ENCODE measurements at regions not wholly inside any gene's neighbourhood (a gene's known extent, or its start where the extent isn't known, plus 50 kb on each side); places are given as distances from the start of the nearest gene placed in this dataset.

GRCh38 chr10:31704195-31704594, 224.4 kb downstream of the ARHGAP12 start:
- Histone ChIP-seq H3K36me3 (no peaks in the 10 kb centered on the region), H3K4me3 (no peak overlapping the region), H3K27me3 (no peaks in the 10 kb centered on the region), H3K27ac (replicated peaks in 1 of 4) (no peak overlapping the region), H3K9me3 (no peaks in the 10 kb centered on the region), H3K4me1 (peaks cover 61 to 73% (median 67%) of the 10 kb centered on the region in 4 donors)
- intact Hi-C loops (cut with DNase I) = no loop called here
- no peak for TF ChIP-seq EP300 (IDR thresholded peaks at IDR 0.05)
- no peak for TF ChIP-seq POLR2A (IDR thresholded peaks at IDR 0.05; ENCODE audit: low read depth)
- TF ChIP-seq, protein P1, sequence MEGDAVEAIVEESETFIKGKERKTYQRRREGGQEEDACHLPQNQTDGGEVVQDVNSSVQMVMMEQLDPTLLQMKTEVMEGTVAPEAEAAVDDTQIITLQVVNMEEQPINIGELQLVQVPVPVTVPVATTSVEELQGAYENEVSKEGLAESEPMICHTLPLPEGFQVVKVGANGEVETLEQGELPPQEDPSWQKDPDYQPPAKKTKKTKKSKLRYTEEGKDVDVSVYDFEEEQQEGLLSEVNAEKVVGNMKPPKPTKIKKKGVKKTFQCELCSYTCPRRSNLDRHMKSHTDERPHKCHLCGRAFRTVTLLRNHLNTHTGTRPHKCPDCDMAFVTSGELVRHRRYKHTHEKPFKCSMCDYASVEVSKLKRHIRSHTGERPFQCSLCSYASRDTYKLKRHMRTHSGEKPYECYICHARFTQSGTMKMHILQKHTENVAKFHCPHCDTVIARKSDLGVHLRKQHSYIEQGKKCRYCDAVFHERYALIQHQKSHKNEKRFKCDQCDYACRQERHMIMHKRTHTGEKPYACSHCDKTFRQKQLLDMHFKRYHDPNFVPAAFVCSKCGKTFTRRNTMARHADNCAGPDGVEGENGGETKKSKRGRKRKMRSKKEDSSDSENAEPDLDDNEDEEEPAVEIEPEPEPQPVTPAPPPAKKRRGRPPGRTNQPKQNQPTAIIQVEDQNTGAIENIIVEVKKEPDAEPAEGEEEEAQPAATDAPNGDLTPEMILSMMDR (IDR thresholded peaks at IDR 0.05) = no peak
- no peak for TF ChIP-seq POLR2AphosphoS5 (IDR thresholded peaks at IDR 0.05)
- 79% methylated on average over 1 of the region's 1 CpG for WGBS
- no peak for DNase-seq (ENCODE audit: extremely low spot score)

GRCh38 chr10:31702954-31703353, 225.7 kb downstream of the ARHGAP12 start:
- 60% methylated on average over 4 of the region's 4 CpGs for WGBS
- TF ChIP-seq POLR2A (IDR thresholded peaks at IDR 0.05; ENCODE audit: low read depth) (no peak), POLR2AphosphoS5 (IDR thresholded peaks at IDR 0.05) (no peak), EP300 (IDR thresholded peaks at IDR 0.05) (no peak)
- TF ChIP-seq, protein P1 (IDR thresholded peaks at IDR 0.05) = no peak

GRCh38 chr10:31702005-31702404, 226.6 kb downstream of the ARHGAP12 start:
- no peak for DNase-seq (ENCODE audit: extremely low spot score)
- no peaks in the 10 kb centered on the region for H3K36me3 ChIP-seq
- WGBS = 77% methylated on average over 2 of the region's 2 CpGs
- intact Hi-C loops (cut with DNase I) = no loop called here
- H3K27me3 ChIP-seq = no peaks in the 10 kb centered on the region
- no peaks in the 10 kb centered on the region for H3K9me3 ChIP-seq
- peak overlapping the region; percentile 67 to 89 (median 77) for H3K27ac ChIP-seq (replicated peaks in 1 of 4)
- H3K4me3 ChIP-seq = no peak overlapping the region
- H3K4me1 ChIP-seq = peaks cover 53 to 73% (median 65%) of the 10 kb centered on the region in 4 donors
- TF ChIP-seq, protein P1 (IDR thresholded peaks at IDR 0.05) = no peak
- TF ChIP-seq POLR2AphosphoS5 (IDR thresholded peaks at IDR 0.05) = no peak
- no peak for TF ChIP-seq EP300 (IDR thresholded peaks at IDR 0.05)
- TF ChIP-seq POLR2A (IDR thresholded peaks at IDR 0.05; ENCODE audit: low read depth) = no peak

More at GRCh38 chr10:31702954-31703353, 225.7 kb downstream of the ARHGAP12 start:
- Histone ChIP-seq H3K36me3 (no peaks in the 10 kb centered on the region), H3K9me3 (no peaks in the 10 kb centered on the region), H3K27me3 (no peaks in the 10 kb centered on the region), H3K4me3 (no peak overlapping the region), H3K27ac (replicated peaks in 1 of 4) (no peak overlapping the region), H3K4me1 (peaks cover 61 to 73% (median 67%) of the 10 kb centered on the region in 4 donors)
- DNase-seq (ENCODE audit: extremely low spot score) = no peak
- intact Hi-C loops (cut with DNase I) = no loop called here

DNA sequence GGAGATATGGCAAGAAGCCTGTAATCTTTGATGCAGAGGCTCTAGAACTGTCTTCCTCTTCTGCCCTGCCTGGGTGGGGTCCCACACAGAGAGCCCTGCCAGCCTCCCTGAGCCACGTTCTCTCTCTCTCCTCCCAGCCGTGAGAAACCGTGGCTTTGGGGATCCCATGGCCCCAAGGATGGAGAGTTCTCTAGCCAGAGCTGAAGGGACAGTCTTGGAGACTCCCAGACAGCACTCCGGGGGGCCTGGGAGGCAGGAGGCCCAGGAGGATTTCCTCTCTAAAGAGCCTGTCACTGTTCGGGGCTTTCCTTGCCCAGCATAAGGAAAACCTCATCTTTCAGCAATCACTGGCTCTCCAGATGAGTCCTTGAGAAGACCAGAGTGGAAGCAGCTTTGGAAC, 227.1 kb downstream of the ARHGAP12 start:
- no peaks in the 10 kb centered on the region for H3K36me3 ChIP-seq
- no peak for DNase-seq (ENCODE audit: extremely low spot score)
- TF ChIP-seq, protein P1 (IDR thresholded peaks at IDR 0.05) = no peak
- TF ChIP-seq EP300 (IDR thresholded peaks at IDR 0.05) = no peak
- TF ChIP-seq POLR2A (IDR thresholded peaks at IDR 0.05; ENCODE audit: low read depth) = no peak
- no peak for TF ChIP-seq POLR2AphosphoS5 (IDR thresholded peaks at IDR 0.05)
- 68% methylated on average over 4 of the region's 5 CpGs for WGBS
- H3K4me3 ChIP-seq = no peak overlapping the region
- intact Hi-C loops (cut with DNase I) = no loop called here
- no peaks in the 10 kb centered on the region for H3K27me3 ChIP-seq
- peaks cover 52 to 72% (median 65%) of the 10 kb centered on the region in 4 donors for H3K4me1 ChIP-seq
- H3K9me3 ChIP-seq = no peaks in the 10 kb centered on the region
- peak overlapping the region; percentile 67 to 89 (median 77) for H3K27ac ChIP-seq (replicated peaks in 1 of 4)

DNA sequence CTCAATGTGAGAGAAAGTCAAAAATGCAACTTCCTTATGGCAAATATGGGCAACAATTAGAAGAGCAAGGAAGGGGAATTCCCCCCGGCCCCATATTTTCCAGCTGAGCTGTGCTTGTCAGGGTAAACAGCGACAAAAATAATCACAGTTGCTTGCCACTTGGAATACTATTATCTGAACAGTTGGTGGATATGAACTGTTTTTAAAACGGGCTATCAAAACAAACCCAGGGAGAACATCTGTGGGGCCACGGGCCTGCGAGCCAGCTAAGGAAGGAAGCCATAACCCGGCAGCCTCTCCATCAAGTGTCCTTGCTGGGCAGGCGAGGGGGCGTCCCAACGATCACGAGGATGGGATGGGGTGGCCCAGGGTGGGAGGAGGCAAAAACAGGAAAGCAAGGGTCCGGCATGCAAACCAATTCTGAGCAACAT, 228.4 kb downstream of the ARHGAP12 start:
- peaks cover 46 to 66% (median 59%) of the 10 kb centered on the region in 4 donors for H3K4me1 ChIP-seq
- intact Hi-C loops (cut with DNase I) = no loop called here
- no peak overlapping the region for H3K4me3 ChIP-seq
- peak overlapping the region; percentile 83 to 91 (median 89) for H3K27ac ChIP-seq (replicated peaks in 1 of 4)
- WGBS = 59% methylated on average over 11 of the region's 11 CpGs
- H3K9me3 ChIP-seq = no peaks in the 10 kb centered on the region
- no peak for DNase-seq (ENCODE audit: extremely low spot score)
- TF ChIP-seq EP300 (IDR thresholded peaks at IDR 0.05) = no peak
- no peak for TF ChIP-seq POLR2AphosphoS5 (IDR thresholded peaks at IDR 0.05)
- TF ChIP-seq, protein P1 (IDR thresholded peaks at IDR 0.05) = no peak
- TF ChIP-seq POLR2A (IDR thresholded peaks at IDR 0.05; ENCODE audit: low read depth) = no peak
- H3K36me3 ChIP-seq = no peaks in the 10 kb centered on the region
- no peaks in the 10 kb centered on the region for H3K27me3 ChIP-seq

Measured in esophagus muscularis mucosa (tissue), 4 donors.